Cardiac muscle cell (in vitro differentiated cells and primary cell): ENCODE measurements at regions not wholly inside any gene's neighbourhood (a gene's known extent, or its start where the extent isn't known, plus 50 kb on each side); places are given as distances from the start of the nearest gene placed in this dataset.

Source experiments
- DNase-seq, 2 donors: peaks; one replicate each; pipeline versions ENCODE4 v3.0.0 to v3.0.0-alpha.2; 2010 to 2017; ENCODE audit warnings: low read depth in 1 of 2, low spot score in 1 of 2
- H3K27ac ChIP-seq: fragments of 200-600 bp; sonication (generic); 2 replicates; pipeline ENCODE4 v1.5.1; 2016
- H3K27me3 ChIP-seq: fragments of 200-600 bp; sonication (generic); 2 replicates; pipeline ENCODE4 v1.6.0; 2016; ENCODE audit warnings: control low read depth
- H3K36me3 ChIP-seq: fragments of 200-600 bp; sonication (generic); 2 replicates; pipeline ENCODE4 v1.5.1; 2016; ENCODE audit warnings: control low read depth
- H3K4me1 ChIP-seq: fragments of 200-600 bp; sonication (generic); 2 replicates; pipeline ENCODE4 v1.8.1; 2017; ENCODE audit warnings: low read depth, mild to moderate bottlenecking, mixed run types
- H3K4me3 ChIP-seq: fragments of 200-600 bp; sonication (generic); 2 replicates; pipeline ENCODE4 v1.5.1; 2016; ENCODE audit warnings: mild to moderate bottlenecking
- H3K9me3 ChIP-seq: fragments of 200-600 bp; sonication (generic); 2 replicates; pipeline ENCODE4 v1.5.1; 2017; ENCODE audit warnings: low read depth, mild to moderate bottlenecking, control low read depth
- TF ChIP-seq, protein P1 (sequence below): IDR thresholded peaks from 2 replicates; pipeline ENCODE4 v1.5.1; 2012; ENCODE audit warnings: low read depth, mild to moderate bottlenecking, low read length

DNA sequence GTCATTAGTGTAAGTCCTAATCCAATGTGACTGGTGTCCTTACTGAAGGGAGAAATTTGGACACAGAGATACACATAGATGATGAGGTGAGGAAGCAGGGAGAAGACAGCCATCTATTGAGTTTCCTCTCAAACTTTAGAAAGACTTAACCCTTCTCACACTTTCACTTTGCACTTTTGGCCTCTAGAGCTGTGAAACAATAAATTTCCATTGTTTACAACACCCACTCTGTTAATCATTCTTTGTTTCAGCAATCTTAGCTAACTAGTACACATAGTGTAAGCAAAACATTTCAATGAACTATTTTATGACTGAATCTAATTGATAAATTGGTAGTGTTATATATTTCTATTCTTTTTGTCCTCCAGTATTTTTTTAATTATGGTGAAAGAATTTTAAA, 1092.8 kb upstream of the POT1 start:
- Histone ChIP-seq H3K36me3 (no peaks in the 10 kb centered on the region), H3K27me3 (no peaks in the 10 kb centered on the region), H3K27ac (no peak overlapping the region), H3K4me3 (no peak overlapping the region), H3K9me3 (no peaks in the 10 kb centered on the region), H3K4me1 (no peaks in the 10 kb centered on the region)
- TF ChIP-seq, protein P1, sequence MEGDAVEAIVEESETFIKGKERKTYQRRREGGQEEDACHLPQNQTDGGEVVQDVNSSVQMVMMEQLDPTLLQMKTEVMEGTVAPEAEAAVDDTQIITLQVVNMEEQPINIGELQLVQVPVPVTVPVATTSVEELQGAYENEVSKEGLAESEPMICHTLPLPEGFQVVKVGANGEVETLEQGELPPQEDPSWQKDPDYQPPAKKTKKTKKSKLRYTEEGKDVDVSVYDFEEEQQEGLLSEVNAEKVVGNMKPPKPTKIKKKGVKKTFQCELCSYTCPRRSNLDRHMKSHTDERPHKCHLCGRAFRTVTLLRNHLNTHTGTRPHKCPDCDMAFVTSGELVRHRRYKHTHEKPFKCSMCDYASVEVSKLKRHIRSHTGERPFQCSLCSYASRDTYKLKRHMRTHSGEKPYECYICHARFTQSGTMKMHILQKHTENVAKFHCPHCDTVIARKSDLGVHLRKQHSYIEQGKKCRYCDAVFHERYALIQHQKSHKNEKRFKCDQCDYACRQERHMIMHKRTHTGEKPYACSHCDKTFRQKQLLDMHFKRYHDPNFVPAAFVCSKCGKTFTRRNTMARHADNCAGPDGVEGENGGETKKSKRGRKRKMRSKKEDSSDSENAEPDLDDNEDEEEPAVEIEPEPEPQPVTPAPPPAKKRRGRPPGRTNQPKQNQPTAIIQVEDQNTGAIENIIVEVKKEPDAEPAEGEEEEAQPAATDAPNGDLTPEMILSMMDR = no peak
- no peak for DNase-seq

DNA sequence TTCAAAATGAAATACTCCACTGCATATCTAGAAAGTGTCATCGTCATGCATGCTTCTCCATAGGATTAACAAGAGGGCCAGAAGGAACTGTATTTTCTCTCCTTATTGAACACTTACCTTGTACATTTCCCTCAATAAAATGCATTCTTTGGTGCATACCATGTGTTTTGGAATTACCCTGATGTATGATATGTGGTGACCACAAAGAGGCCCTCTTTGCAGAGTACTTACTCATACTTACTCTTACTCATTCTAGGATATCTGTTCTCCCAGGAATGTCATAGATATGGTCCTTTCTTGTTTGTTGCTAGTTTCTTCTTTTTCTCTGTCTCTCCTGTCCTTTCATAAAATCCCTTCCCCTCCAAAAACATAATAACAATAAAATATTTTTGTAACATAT, 1087.1 kb upstream of the POT1 start:
- H3K27me3 ChIP-seq = no peaks in the 10 kb centered on the region
- no peak overlapping the region for H3K27ac ChIP-seq
- H3K4me1 ChIP-seq = no peaks in the 10 kb centered on the region
- no peak overlapping the region for H3K4me3 ChIP-seq
- no peaks in the 10 kb centered on the region for H3K36me3 ChIP-seq
- TF ChIP-seq, protein P1 = no peak
- DNase-seq = no peak
- H3K9me3 ChIP-seq = no peaks in the 10 kb centered on the region

DNA sequence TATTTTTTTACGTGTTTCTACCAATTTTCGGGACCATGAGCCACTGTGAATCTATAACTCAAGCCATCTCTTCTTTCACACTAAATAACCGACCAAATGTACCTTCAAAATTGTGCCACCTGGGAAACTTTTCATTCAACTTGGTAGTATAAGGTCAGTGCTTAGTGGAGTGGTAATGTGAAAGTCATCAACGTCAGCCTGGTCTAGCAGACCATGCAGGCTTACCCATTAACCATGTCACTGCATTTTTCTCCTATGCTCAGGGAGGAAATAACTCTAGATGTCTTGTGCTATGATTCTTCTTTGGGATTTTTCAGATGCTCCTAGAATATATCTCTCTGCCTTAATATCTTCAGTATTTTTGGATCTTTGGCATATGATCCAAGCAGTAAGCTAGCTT, 1075.4 kb upstream of the POT1 start:
- no peaks in the 10 kb centered on the region for H3K27me3 ChIP-seq
- H3K36me3 ChIP-seq = no peaks in the 10 kb centered on the region
- H3K4me1 ChIP-seq = no peaks in the 10 kb centered on the region

DNA sequence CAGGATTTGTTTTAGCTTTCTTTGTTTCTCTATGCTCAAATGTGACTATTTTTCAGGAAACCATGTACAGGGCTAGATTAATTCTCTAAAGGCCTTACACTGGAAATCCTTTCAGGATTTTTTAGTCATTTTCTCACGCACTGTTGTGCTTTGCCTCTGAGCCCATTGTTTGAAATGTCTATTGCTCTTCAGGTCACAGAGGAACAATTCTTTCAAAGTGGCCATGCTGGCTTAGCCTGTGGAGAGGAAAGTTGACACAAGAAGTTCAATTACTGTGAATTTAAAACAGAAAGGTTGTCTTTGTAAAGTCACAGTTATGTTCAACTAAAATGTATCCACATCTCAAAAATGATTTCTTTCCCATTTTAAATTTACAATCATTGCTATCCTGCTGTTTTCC, 1071.7 kb upstream of the POT1 start:
- Histone ChIP-seq H3K4me3 (no peak overlapping the region), H3K4me1 (no peaks in the 10 kb centered on the region), H3K27me3 (no peaks in the 10 kb centered on the region), H3K27ac (no peak overlapping the region), H3K9me3 (no peaks in the 10 kb centered on the region), H3K36me3 (no peaks in the 10 kb centered on the region)
- no peak for DNase-seq
- TF ChIP-seq, protein P1 = no peak

More for the DNA sequence above, 1075.4 kb upstream of the POT1 start:
- Histone ChIP-seq H3K4me3 (no peak overlapping the region), H3K9me3 (no peaks in the 10 kb centered on the region), H3K27ac (no peak overlapping the region)
- TF ChIP-seq, protein P1 = no peak
- DNase-seq = no peak

DNA sequence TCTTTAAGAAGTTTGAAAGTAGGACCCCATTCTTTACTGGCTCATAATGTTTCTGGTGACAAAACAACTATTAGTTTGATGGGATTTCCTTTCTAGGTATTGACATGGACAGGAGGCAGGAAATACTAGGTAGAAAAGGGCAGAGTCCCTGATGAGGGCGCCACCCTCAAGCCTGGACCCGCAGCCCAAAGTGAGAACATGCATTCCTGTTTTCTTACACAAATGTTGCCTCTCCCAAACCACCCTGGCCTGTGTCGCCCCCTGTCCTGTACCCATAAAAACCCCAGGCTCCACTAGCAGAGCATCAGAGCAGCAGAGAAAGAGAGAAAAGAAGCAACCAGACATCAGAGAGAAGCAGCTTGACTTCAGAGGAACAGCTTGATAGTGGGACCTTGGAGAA, 1055.2 kb upstream of the POT1 start:
- TF ChIP-seq, protein P1 = no peak
- no peak for DNase-seq
- Histone ChIP-seq H3K4me1 (no peaks in the 10 kb centered on the region), H3K27ac (no peak overlapping the region), H3K27me3 (no peaks in the 10 kb centered on the region), H3K9me3 (no peaks in the 10 kb centered on the region), H3K4me3 (no peak overlapping the region), H3K36me3 (no peaks in the 10 kb centered on the region)

DNA sequence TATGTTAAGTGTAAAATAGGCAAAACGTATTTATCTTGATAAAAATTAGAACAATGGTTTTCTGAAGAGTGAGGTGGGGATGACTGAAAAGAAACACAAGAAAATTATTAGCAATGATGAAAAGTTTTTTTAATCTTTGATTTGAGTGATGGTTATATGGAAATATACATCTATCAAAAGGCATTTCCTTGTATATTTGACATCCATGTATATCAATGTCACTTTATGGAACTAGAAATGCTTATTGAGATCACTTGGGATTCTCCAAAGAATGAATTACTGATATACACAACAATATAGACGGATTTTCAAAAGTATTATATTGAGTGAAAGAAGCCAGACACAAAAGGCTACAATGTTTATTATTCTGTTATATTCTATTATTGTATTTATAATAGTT, 1042.0 kb upstream of the POT1 start:
- no peaks in the 10 kb centered on the region for H3K36me3 ChIP-seq
- no peaks in the 10 kb centered on the region for H3K4me1 ChIP-seq
- TF ChIP-seq, protein P1 = no peak
- H3K9me3 ChIP-seq = no peaks in the 10 kb centered on the region
- H3K27ac ChIP-seq = no peak overlapping the region
- DNase-seq = no peak
- no peak overlapping the region for H3K4me3 ChIP-seq
- H3K27me3 ChIP-seq = no peaks in the 10 kb centered on the region
